Right ventricle myocardium superior (tissue), 1 donor: ENCODE measurements at regions not wholly inside any gene's neighbourhood (a gene's known extent, or its start where the extent isn't known, plus 50 kb on each side); places are given as distances from the start of the nearest gene placed in this dataset.
"Not testable (repeated sequence)": the region's sequence is repeated elsewhere in the genome, so short reads cannot be mapped to it uniquely, and the experiment has no call there.

Experiments used
- ATAC-seq: fragments of 200-7000 bp; cut with Tn5 transposase; one replicate; pipeline ENCODE4 v1.9.1; 2020; ENCODE audit warnings: mild to moderate bottlenecking; ENCODE audit not compliant: poor library complexity
- DNase-seq: peaks from one replicate; pipeline ENCODE4 v3.0.0-alpha.2; 2020
- intact Hi-C: fragments of 100-400 bp; cut with DNase I; formaldehyde crosslinking; loops from one replicate; pipeline ENCODE4 v1.11.2; 2022
- donor health status: DM: no; HTN: yes; CAD: no; lungs with severe emphysema.

DNA sequence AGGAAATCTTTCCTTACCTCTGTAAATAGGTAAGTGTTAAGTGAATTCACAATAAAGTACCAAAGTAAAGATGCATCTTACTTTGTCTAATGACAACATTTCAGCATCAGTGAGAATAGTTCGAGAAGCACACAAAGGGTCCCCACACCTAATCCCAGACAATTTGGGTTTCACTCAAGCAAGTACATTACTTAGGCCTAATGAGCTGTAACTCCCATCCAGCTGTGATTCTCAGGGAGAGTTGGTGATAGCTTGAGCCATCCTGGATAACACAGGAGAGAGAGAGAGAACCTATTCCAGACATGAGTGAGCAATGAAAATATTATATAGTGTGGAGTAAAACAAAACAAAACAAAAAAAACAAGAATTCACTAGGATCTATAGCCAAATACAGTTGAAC is 149.1 kb upstream of the NRG3 start:
- ATAC-seq = no peak
- intact Hi-C loops = no loop called here
- DNase-seq = no peak

DNA sequence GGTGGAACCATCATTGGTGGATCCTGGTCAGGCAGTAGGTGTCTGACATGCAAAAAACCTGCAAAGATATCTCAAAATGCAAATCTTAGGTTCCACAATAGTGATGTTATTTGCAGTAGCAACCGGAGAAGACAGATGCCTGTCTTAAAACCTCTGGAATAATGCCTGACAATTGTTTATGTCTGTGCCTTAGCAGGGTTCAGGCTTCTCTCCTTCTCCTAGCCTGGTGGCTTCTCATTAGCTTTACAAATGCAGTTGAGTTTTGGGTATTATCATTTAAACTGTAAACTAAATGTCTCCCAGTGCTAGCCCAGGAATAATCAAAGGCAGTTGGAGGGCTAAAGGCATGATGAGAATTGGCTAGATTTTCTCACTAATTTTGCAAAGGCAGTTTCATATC is 146.3 kb upstream of the NRG3 start:
- ATAC-seq (no peak), DNase-seq (no peak)
- intact Hi-C loops = no loop called here

- DNase-seq (no peak), ATAC-seq (no peak)
- intact Hi-C loops = no loop called here
Observed at GRCh38 chr10:81730891-81731290, 144.1 kb upstream of the NRG3 start.

- DNase-seq (no peak), ATAC-seq (no peak)
- intact Hi-C loops = no loop called here
Observed at GRCh38 chr10:81733542-81733941, 141.5 kb upstream of the NRG3 start.

- intact Hi-C loops, DNase-seq, ATAC-seq: not testable (repeated sequence)
Observed at GRCh38 chr10:81735167-81735566, 139.8 kb upstream of the NRG3 start.

DNA sequence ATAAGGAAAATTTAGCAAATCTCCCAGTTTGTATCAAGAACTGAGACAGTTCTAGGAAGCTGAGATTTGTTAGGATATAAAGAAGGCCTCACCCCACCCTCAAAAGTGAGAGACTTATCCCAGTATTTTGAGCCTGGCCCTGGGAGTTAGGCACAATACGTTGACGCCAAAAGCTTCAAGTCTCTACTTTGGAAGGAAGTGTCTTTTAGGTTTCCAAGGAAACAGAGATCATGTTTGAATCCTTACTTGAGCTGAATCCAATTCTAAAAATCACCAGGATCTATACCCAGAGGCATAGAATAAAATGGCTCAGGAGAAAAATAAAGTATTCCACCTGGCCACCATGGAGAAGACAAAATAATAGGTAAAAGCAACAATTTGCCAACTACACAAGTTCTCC is 115.9 kb upstream of the NRG3 start:
- intact Hi-C loops = no loop called here
- DNase-seq (no peak), ATAC-seq (no peak)

DNA sequence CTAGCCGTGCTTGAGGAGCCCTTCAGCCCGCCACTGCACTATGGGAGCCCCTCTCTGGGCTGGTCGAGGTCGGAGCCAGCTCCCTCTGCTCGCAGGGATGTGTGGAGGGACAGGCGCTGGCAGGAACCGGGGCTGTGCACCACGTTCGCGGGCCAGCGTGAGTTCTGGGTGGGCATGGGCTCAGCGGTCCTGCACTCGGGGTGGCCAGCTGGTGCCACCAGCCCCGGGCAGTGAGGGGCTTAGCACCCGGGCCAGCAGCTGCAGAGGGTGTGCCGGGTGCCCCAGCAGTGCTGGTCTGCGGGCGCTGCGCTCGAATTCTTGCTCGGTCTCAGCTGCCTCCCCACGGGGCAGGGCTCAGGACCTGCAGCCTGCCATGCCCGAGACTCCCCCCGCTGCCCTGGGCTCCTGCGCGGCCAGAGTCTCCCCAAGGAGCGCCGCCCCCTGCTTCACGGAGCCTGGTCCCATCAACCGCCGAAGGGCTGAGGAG is 90.8 kb upstream of the NRG3 start:
- ATAC-seq (no peak), DNase-seq (no peak)
- intact Hi-C loops = no loop called here

DNA sequence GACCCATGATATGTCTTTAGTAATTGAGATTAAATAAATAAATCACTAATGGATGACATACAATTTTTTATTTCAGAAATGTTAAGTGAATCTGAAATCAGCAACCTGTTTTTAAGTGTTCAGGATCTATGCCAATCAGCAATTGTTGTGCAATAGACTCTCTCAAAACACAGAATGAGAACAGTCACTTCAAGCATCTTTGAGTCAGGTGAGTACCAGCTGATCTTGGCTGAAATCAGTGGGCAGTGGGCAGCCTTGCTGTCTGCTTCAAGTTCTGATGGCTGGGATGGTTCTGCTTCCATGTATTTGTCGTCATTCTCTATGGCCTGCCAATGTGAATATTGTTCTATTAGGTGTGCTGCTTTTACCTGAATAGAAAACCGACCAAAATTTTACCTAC is 82.3 kb upstream of the NRG3 start:
- ATAC-seq (no peak), DNase-seq (no peak)
- intact Hi-C loops = no loop called here

- ATAC-seq = no peak
Observed at GRCh38 chr10:81806842-81807241, 68.2 kb upstream of the NRG3 start.

DNA sequence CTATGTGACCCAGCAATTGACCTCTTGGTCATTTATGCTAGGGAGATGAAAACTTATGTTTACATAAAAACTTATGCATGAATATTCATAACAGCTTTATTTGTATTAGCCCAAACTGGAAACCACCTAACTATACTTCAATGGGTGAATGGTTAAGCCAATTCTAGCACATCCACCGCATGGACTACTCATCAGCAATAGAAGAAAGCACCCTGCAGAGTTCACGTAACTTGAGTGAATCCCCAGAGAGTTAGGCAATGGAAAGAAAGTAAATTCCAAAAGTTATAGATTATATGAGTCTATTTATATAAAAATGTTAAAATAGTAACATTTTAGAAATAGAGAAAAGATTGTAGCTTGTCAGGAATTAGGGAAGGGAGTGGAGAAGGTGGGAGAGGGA is 60.2 kb upstream of the NRG3 start:
- intact Hi-C loops = no loop called here
- no peak for DNase-seq
- ATAC-seq = no peak

More at GRCh38 chr10:81806842-81807241, 68.2 kb upstream of the NRG3 start:
- DNase-seq = no peak
- intact Hi-C loops = no loop called here

- intact Hi-C loops = no loop called here
- ATAC-seq = no peak
- no peak for DNase-seq
Observed at GRCh38 chr10:81817596-81818170, 57.3 kb upstream of the NRG3 start.

- intact Hi-C loops = no loop called here
- ATAC-seq = no peak
- DNase-seq = no peak
Observed at GRCh38 chr10:81820418-81820817, 54.6 kb upstream of the NRG3 start.
